ENCODE measurements at regions not wholly inside any gene's neighbourhood (a gene's known extent, or its start where the extent isn't known, plus 50 kb on each side); places are given as distances from the start of the nearest gene placed in this dataset.

- TF ChIP-seq MAX (IDR thresholded peaks at IDR 0.05; ENCODE audit: low read depth, low read length), result no peak
- TF ChIP-seq CTCF (IDR thresholded peaks at IDR 0.05; ENCODE audit: low read depth, low read length), result no peak
- TF ChIP-seq POLR2A (IDR thresholded peaks at IDR 0.05; ENCODE audit: extremely low read depth, insufficient read length), result no peak
- TF ChIP-seq MYC (IDR thresholded peaks at IDR 0.05; ENCODE audit: low read depth, low read length), result no peak
- H3K4me3 ChIP-seq (ENCODE audit: low read depth, low read length), result no peak overlapping the region
- DNase-seq (ENCODE audit: low read depth), result no peak
Measured at GRCh38 chr3:17936736-17937480, 194.5 kb upstream of the TBC1D5 start.

GRCh38 chr3:17935222-17935621 lies 192.8 kb upstream of the TBC1D5 start:
- no peak overlapping the region for H3K4me3 ChIP-seq (ENCODE audit: low read depth, low read length)
- no peak for DNase-seq (ENCODE audit: low read depth)
- TF ChIP-seq MAX (IDR thresholded peaks at IDR 0.05; ENCODE audit: low read depth, low read length) (no peak), POLR2A (IDR thresholded peaks at IDR 0.05; ENCODE audit: extremely low read depth, insufficient read length) (no peak), MYC (IDR thresholded peaks at IDR 0.05; ENCODE audit: low read depth, low read length) (no peak), CTCF (IDR thresholded peaks at IDR 0.05; ENCODE audit: low read depth, low read length) (no peak)

GRCh38 chr3:17932136-17932771 lies 189.8 kb upstream of the TBC1D5 start:
- no peak overlapping the region for H3K4me3 ChIP-seq (ENCODE audit: low read depth, low read length)
- DNase-seq (ENCODE audit: low read depth), result no peak
- no peak for TF ChIP-seq MAX (IDR thresholded peaks at IDR 0.05; ENCODE audit: low read depth, low read length)
- TF ChIP-seq POLR2A (IDR thresholded peaks at IDR 0.05; ENCODE audit: extremely low read depth, insufficient read length), result no peak

GRCh38 chr3:17931131-17931530 lies 188.7 kb upstream of the TBC1D5 start:
- no peak overlapping the region for H3K4me3 ChIP-seq (ENCODE audit: low read depth, low read length)
- TF ChIP-seq MAX (IDR thresholded peaks at IDR 0.05; ENCODE audit: low read depth, low read length) (no peak), CTCF (IDR thresholded peaks at IDR 0.05; ENCODE audit: low read depth, low read length) (no peak)
- peak; percentile 55 for DNase-seq (ENCODE audit: low read depth)

- no peak for TF ChIP-seq MAX (IDR thresholded peaks at IDR 0.05; ENCODE audit: low read depth, low read length)
- no peak for TF ChIP-seq CTCF (IDR thresholded peaks at IDR 0.05; ENCODE audit: low read depth, low read length)
- no peak for TF ChIP-seq MYC (IDR thresholded peaks at IDR 0.05; ENCODE audit: low read depth, low read length)
- no peak for TF ChIP-seq POLR2A (IDR thresholded peaks at IDR 0.05; ENCODE audit: extremely low read depth, insufficient read length)
- no peak for DNase-seq (ENCODE audit: low read depth)
- H3K4me3 ChIP-seq (ENCODE audit: low read depth, low read length), result no peak overlapping the region
Measured at GRCh38 chr3:17928502-17929145, 186.2 kb upstream of the TBC1D5 start.

GRCh38 chr3:17927036-17927435 lies 184.6 kb upstream of the TBC1D5 start:
- no peak for TF ChIP-seq POLR2A (IDR thresholded peaks at IDR 0.05; ENCODE audit: extremely low read depth, insufficient read length)
- TF ChIP-seq CTCF (IDR thresholded peaks at IDR 0.05; ENCODE audit: low read depth, low read length), result no peak
- TF ChIP-seq MAX (IDR thresholded peaks at IDR 0.05; ENCODE audit: low read depth, low read length), result no peak
- TF ChIP-seq MYC (IDR thresholded peaks at IDR 0.05; ENCODE audit: low read depth, low read length), result no peak
- H3K4me3 ChIP-seq (ENCODE audit: low read depth, low read length), result no peak overlapping the region
- no peak for DNase-seq (ENCODE audit: low read depth)

Data from NB4 (cell line).